Stomach (tissue), 4 donors: ENCODE measurements at regions not wholly inside any gene's neighbourhood (a gene's known extent, or its start where the extent isn't known, plus 50 kb on each side); places are given as distances from the start of the nearest gene placed in this dataset.

Experiments used
- POLR2AphosphoS5 ChIP-seq, 3 donors: sonication (generic); formaldehyde crosslinking; IDR thresholded peaks; one replicate each; pipeline ENCODE4 v1.6.1; 2016; ENCODE audit warnings: antibody characterized with exemption in 3 of 3
- TF ChIP-seq, protein P1 (sequence below), 7 experiments: fragments of 450-650 bp in 4 of 7; fragments of 200-600 bp in 3 of 7; sonication (generic) in 3 of 7; IDR thresholded peaks; one replicate each; pipeline ENCODE4 v1.5.1; 2016 to 2019; ENCODE audit warnings: antibody characterized with exemption in 7 of 7, control low read depth in 2 of 7, mild to moderate bottlenecking in 1 of 7

DNA sequence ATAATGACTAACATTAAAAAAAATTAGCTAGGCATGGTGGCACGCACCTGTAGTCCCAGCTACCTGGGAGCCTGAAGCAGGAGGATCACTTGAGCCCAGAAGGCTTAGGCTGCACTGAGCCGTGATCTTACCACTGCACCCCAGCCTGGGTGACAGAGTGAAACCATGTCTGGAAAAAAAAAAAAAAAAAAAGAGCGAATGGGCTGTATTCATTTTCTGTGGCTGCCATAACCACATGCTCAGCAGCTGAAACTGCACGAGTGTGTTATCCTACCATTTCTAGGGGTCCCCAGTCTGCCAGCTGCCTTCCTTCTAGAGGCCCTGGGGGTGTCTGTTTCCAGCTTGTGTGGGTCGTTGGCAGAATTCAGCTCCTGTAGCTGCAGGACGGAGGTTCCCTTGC lies 247.8 kb downstream of the EIPR1 start:
- TF ChIP-seq, protein P1, sequence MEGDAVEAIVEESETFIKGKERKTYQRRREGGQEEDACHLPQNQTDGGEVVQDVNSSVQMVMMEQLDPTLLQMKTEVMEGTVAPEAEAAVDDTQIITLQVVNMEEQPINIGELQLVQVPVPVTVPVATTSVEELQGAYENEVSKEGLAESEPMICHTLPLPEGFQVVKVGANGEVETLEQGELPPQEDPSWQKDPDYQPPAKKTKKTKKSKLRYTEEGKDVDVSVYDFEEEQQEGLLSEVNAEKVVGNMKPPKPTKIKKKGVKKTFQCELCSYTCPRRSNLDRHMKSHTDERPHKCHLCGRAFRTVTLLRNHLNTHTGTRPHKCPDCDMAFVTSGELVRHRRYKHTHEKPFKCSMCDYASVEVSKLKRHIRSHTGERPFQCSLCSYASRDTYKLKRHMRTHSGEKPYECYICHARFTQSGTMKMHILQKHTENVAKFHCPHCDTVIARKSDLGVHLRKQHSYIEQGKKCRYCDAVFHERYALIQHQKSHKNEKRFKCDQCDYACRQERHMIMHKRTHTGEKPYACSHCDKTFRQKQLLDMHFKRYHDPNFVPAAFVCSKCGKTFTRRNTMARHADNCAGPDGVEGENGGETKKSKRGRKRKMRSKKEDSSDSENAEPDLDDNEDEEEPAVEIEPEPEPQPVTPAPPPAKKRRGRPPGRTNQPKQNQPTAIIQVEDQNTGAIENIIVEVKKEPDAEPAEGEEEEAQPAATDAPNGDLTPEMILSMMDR (IDR thresholded peaks at IDR 0.05), result no peak
- TF ChIP-seq POLR2AphosphoS5 (IDR thresholded peaks at IDR 0.05), result no peak
